Activated CD4-positive, alpha-beta T cell treated with anti-CD3 and anti-CD28 coated beads for 36 hours (primary cell): ENCODE measurements at regions not wholly inside any gene's neighbourhood (a gene's known extent, or its start where the extent isn't known, plus 50 kb on each side); places are given as distances from the start of the nearest gene placed in this dataset.

ENCODE experiments used
- ATAC-seq: fragments of 200-7000 bp; cut with Tn5 transposase; one replicate; pipeline ENCODE4 v1.10.0; 2021; ENCODE audit warnings: mild to moderate bottlenecking, moderate library complexity
- CTCF ChIA-PET: fragments of 350-600 bp; sonication (Branson Sonifier 250); formaldehyde crosslinking; loops from one replicate; lab custom pipeline; 2021; ENCODE audit warnings: antibody characterized with exemption; lab: Charles Lee
- POLR2A ChIA-PET: fragments of 350-600 bp; sonication (Branson Sonifier 250); formaldehyde crosslinking; loops from one replicate; lab custom pipeline; 2021; ENCODE audit warnings: antibody characterized with exemption, inconsistent platforms; lab: Charles Lee
- DNase-seq: peaks from one replicate; pipeline ENCODE4 v3.0.0-alpha.2; 2020
- H3K27ac Mint-ChIP-seq: one replicate; pipeline ENCODE4 v1.8.0; 2021; ENCODE audit warnings: mixed read lengths
- H3K27me3 Mint-ChIP-seq: one replicate; pipeline ENCODE4 v1.8.0; 2021; ENCODE audit warnings: mixed read lengths
- H3K36me3 Mint-ChIP-seq: one replicate; pipeline ENCODE4 v1.8.0; 2021; ENCODE audit warnings: low read depth, mixed read lengths
- H3K4me1 Mint-ChIP-seq: one replicate; pipeline ENCODE4 v1.8.0; 2021; ENCODE audit warnings: mixed read lengths
- H3K4me3 Mint-ChIP-seq: one replicate; pipeline ENCODE4 v1.8.0; 2021; ENCODE audit warnings: mild to moderate bottlenecking, moderate library complexity, mixed read lengths
- H3K9me3 Mint-ChIP-seq: one replicate; pipeline ENCODE4 v1.8.0; 2021; ENCODE audit warnings: low read depth, mixed read lengths
- intact Hi-C, 2 experiments: fragments of 100-400 bp; cut with DNase I in 1 of 2; cut with micrococcal nuclease in 1 of 2; formaldehyde crosslinking; loops; one replicate each; pipeline versions ENCODE4 v1.14.2 to v1.15.1; 2022 to 2024; cut with DNase I, micrococcal nuclease

DNA sequence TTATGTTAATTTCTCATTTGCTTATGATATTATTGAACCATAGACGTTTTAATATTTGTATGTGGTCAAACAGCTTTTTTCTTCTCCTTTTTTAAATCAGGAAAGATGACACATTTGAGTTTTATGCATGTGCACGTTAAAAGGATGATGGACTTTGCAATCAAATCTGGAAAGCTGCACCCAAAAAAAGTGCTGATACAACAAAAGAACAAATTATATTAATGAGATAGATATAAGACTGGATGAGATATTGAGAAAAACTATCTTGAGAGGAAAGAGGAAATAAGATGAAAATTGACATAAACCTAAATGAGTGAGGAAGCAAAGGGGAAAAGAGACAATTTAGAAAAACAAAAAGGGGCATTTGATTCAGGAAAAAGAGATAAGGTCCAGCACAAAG is 96.4 kb upstream of the CBLN2 start:
- no peaks in the 10 kb centered on the region for H3K4me1 Mint-ChIP-seq
- H3K4me3 Mint-ChIP-seq, result no peak overlapping the region
- H3K27ac Mint-ChIP-seq, result no peak overlapping the region
- ATAC-seq, result no peak
- no peak for DNase-seq
- H3K9me3 Mint-ChIP-seq, result peaks cover 3% of the 10 kb centered on the region
- ChIA-PET CTCF (no interaction called here), POLR2A (no interaction called here)
- H3K27me3 Mint-ChIP-seq, result no peaks in the 10 kb centered on the region
- H3K36me3 Mint-ChIP-seq, result no peaks in the 10 kb centered on the region
- intact Hi-C loops, result no loop called here

DNA sequence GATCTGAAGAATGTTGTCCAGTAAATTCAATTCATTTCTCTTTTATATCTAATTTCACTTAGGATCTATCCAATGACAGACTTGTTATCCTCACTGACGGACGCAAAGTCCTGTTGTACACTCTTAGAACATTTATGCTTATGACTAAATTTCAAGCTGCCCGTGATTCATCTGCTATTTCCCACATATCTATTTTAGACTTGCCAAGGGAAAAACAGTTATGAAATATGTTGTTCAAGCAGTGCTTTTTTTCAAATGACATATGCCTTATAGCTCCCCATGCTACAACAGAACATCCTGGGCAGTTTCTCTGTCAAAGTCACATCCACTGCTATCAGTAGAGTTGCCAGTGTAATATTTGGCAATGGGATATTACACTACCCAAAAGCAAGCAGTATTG is 94.2 kb upstream of the CBLN2 start:
- ATAC-seq (no peak), DNase-seq (no peak)
- POLR2A ChIA-PET, result no interaction called here
- no peaks in the 10 kb centered on the region for H3K27me3 Mint-ChIP-seq
- CTCF ChIA-PET, result no interaction called here
- H3K9me3 Mint-ChIP-seq, result no peaks in the 10 kb centered on the region
- no peaks in the 10 kb centered on the region for H3K4me1 Mint-ChIP-seq
- H3K36me3 Mint-ChIP-seq, result no peaks in the 10 kb centered on the region
- no peak overlapping the region for H3K4me3 Mint-ChIP-seq
- no peak overlapping the region for H3K27ac Mint-ChIP-seq
- intact Hi-C loops, result no loop called here

DNA sequence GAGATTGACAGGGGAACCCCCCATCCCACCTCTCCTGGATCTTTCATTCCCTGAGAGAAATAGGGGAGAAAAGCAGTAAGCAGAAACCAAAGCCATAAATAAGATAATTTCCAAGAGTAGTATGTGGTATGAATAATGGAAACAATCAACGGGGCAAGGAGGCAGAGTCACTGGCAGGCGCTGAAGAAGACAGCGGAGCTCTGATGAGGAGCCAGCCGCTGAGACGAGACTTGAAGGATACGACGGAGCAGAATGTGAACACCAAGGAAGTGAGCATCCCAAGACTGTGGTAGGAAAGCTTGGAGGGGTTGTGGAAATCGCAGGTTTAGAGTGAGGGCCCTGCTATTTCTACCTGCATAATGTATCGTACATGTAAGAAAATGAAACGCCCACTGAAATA is 93.6 kb upstream of the CBLN2 start:
- Mint-ChIP-seq H3K4me1 (no peaks in the 10 kb centered on the region), H3K4me3 (no peak overlapping the region), H3K27me3 (no peaks in the 10 kb centered on the region), H3K27ac (no peak overlapping the region), H3K9me3 (no peaks in the 10 kb centered on the region), H3K36me3 (no peaks in the 10 kb centered on the region)
- no peak for DNase-seq
- ChIA-PET POLR2A (no interaction called here), CTCF (interaction anchor here (1.1 kb wide), 1 partner anchor 15 kb away, joined by 3 read pairs; no protein-coding TSS in a partner anchor)
- no peak for ATAC-seq
- intact Hi-C loops, result no loop called here

DNA sequence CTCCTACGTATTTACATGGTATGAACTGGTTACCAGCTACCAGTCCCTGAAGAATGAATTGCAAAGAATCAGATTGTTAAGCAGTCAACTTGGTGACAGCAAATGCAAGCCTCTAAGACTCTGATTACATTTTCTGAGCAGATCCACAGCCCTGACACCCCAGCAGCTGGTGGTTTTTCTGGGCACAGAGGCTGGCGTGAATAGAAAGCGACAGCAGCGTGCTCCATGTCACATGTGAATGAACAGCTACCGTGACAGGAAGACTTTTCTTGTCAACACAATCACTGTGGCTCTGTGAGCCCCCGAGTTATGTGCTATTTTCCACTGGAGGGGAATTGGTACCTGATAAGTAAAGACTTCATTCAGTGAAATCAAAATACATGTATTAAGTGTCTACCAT is 93.2 kb upstream of the CBLN2 start:
- ChIA-PET POLR2A (no interaction called here), CTCF (interaction anchor here (1.1 kb wide), 1 partner anchor 16 kb away, joined by 3 read pairs; no protein-coding TSS in a partner anchor)
- intact Hi-C loops, result no loop called here
- Mint-ChIP-seq H3K27ac (no peak overlapping the region), H3K4me3 (no peak overlapping the region), H3K27me3 (no peaks in the 10 kb centered on the region), H3K9me3 (no peaks in the 10 kb centered on the region), H3K36me3 (no peaks in the 10 kb centered on the region), H3K4me1 (no peaks in the 10 kb centered on the region)
- no peak for ATAC-seq
- no peak for DNase-seq

GRCh38 chr18:72636611-72637010 is 92.5 kb upstream of the CBLN2 start:
- DNase-seq (no peak), ATAC-seq (no peak)
- Mint-ChIP-seq H3K4me1 (no peaks in the 10 kb centered on the region), H3K4me3 (no peak overlapping the region), H3K27me3 (no peaks in the 10 kb centered on the region), H3K9me3 (no peaks in the 10 kb centered on the region), H3K27ac (no peak overlapping the region), H3K36me3 (no peaks in the 10 kb centered on the region)
- ChIA-PET CTCF (interaction anchor here (1.1 kb wide), 1 partner anchor 16 kb away, joined by 3 read pairs; no protein-coding TSS in a partner anchor), POLR2A (no interaction called here)
- intact Hi-C loops, result no loop called here

GRCh38 chr18:72634500-72634899 is 90.4 kb upstream of the CBLN2 start:
- intact Hi-C loops, result no loop called here
- Mint-ChIP-seq H3K4me1 (no peaks in the 10 kb centered on the region), H3K9me3 (no peaks in the 10 kb centered on the region), H3K27ac (no peak overlapping the region), H3K4me3 (no peak overlapping the region), H3K36me3 (no peaks in the 10 kb centered on the region), H3K27me3 (no peaks in the 10 kb centered on the region)
- ATAC-seq, result no peak
- POLR2A ChIA-PET, result no interaction called here
- no peak for DNase-seq
- CTCF ChIA-PET, result no interaction called here

GRCh38 chr18:72630991-72631390 is 86.8 kb upstream of the CBLN2 start:
- CTCF ChIA-PET, result no interaction called here
- Mint-ChIP-seq H3K27me3 (no peaks in the 10 kb centered on the region), H3K4me1 (no peaks in the 10 kb centered on the region), H3K9me3 (no peaks in the 10 kb centered on the region), H3K4me3 (no peak overlapping the region), H3K27ac (no peak overlapping the region), H3K36me3 (no peaks in the 10 kb centered on the region)
- intact Hi-C loops, result no loop called here
- ATAC-seq (no peak), DNase-seq (no peak)
- POLR2A ChIA-PET, result no interaction called here

DNA sequence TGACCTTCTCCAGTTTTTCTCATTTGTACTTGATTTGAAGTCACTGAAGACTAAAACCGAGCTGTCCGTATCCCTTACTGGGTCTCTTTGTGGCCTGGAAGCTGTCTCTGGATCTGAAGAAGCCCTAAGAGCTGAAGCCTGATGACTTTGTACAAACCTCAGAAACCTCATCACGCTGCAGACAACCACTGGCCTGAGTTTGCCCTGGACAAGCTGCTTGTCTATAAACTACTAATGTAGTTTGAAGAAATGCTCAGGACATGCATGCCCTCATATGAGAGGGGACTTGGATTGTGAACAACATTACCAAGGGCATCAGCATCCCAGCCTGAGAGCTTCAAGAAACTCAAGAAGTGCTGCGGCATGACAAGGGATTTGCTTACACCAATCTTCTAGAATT is 79.3 kb upstream of the CBLN2 start:
- no peak for DNase-seq
- Mint-ChIP-seq H3K4me3 (no peak overlapping the region), H3K36me3 (no peaks in the 10 kb centered on the region), H3K9me3 (no peaks in the 10 kb centered on the region), H3K27ac (no peak overlapping the region), H3K4me1 (no peaks in the 10 kb centered on the region), H3K27me3 (no peaks in the 10 kb centered on the region)
- POLR2A ChIA-PET, result no interaction called here
- intact Hi-C loops, result no loop called here
- CTCF ChIA-PET, result no interaction called here
- ATAC-seq, result no peak

GRCh38 chr18:72613534-72613930 is 69.4 kb upstream of the CBLN2 start:
- DNase-seq (no peak), ATAC-seq (no peak)
- no peak overlapping the region for H3K4me3 Mint-ChIP-seq
- ChIA-PET POLR2A (no interaction called here), CTCF (no interaction called here)
- intact Hi-C loops, result no loop called here
- no peak overlapping the region for H3K27ac Mint-ChIP-seq
- no peaks in the 10 kb centered on the region for H3K36me3 Mint-ChIP-seq
- no peaks in the 10 kb centered on the region for H3K9me3 Mint-ChIP-seq
- H3K4me1 Mint-ChIP-seq, result no peaks in the 10 kb centered on the region
- H3K27me3 Mint-ChIP-seq, result no peaks in the 10 kb centered on the region

DNA sequence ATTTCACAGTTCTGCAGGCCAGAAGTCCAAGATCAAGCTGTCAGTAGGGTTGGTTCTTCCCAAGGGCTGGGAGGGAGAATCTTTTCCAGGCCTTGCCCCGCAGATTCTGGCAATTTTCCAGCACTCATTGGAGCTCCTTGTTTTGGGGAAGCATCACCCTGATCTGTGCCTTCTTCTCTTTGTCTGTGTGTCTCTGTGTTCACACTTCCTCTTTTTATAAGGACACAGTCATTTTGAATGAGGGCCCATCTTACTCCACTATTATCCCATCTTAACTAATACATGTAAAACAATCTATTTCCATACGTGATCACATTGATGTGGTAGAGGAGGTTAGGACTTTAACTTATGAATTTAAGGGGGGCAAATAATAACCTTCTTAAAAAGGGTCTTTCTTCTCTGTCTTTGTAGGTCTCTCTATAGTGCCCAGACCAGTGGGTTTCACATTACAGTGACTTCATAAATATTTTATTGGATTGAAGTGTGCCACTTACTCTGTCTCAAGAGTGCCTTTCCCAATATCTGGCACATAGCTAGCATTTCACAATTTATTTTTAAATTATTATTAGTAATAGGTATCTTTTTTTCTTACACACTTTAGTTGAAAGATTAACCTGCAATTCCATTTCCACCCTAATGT is 68.9 kb upstream of the CBLN2 start:
- no peak for ATAC-seq
- H3K27ac Mint-ChIP-seq, result no peak overlapping the region

GRCh38 chr18:72605376-72605775 is 61.2 kb upstream of the CBLN2 start:
- no peaks in the 10 kb centered on the region for H3K27me3 Mint-ChIP-seq
- intact Hi-C loops, result no loop called here
- no peaks in the 10 kb centered on the region for H3K36me3 Mint-ChIP-seq
- no peaks in the 10 kb centered on the region for H3K4me1 Mint-ChIP-seq
- CTCF ChIA-PET, result no interaction called here
- POLR2A ChIA-PET, result no interaction called here
- peaks cover 5% of the 10 kb centered on the region for H3K9me3 Mint-ChIP-seq
- ATAC-seq (no peak), DNase-seq (no peak)
- no peak overlapping the region for H3K4me3 Mint-ChIP-seq
- no peak overlapping the region for H3K27ac Mint-ChIP-seq

More for the DNA sequence above, 68.9 kb upstream of the CBLN2 start:
- H3K4me1 Mint-ChIP-seq, result no peaks in the 10 kb centered on the region
- intact Hi-C loops, result no loop called here
- H3K27me3 Mint-ChIP-seq, result no peaks in the 10 kb centered on the region
- DNase-seq, result no peak
- no peaks in the 10 kb centered on the region for H3K9me3 Mint-ChIP-seq
- H3K36me3 Mint-ChIP-seq, result no peaks in the 10 kb centered on the region
- no peak overlapping the region for H3K4me3 Mint-ChIP-seq
- CTCF ChIA-PET, result no interaction called here
- POLR2A ChIA-PET, result no interaction called here

DNA sequence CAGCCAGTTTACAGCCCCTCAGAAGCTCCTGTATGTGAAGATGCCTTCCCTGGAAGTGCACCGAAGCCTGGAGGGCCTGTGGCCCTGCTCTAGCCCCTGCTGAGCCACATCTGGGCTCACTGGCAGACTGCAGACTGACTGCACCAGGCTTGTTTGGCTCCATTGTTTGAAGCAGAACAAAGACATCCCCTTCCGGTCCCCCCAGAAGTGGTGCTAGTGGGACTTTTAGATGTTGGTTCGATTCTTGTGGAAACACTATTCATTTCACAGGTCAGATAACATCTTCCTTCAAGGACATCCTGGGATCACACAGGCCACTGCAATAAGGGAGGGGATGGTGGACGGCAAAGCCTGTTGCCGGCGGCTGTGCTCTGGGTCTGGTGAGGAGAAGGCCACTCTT is 57.8 kb upstream of the CBLN2 start:
- intact Hi-C loops, result no loop called here
- Mint-ChIP-seq H3K4me1 (no peaks in the 10 kb centered on the region), H3K9me3 (peaks cover 7% of the 10 kb centered on the region), H3K36me3 (no peaks in the 10 kb centered on the region), H3K4me3 (no peak overlapping the region), H3K27ac (no peak overlapping the region), H3K27me3 (no peaks in the 10 kb centered on the region)
- DNase-seq (no peak), ATAC-seq (no peak)
- CTCF ChIA-PET, result interaction anchor here (0.6 kb wide), 1 partner anchor 79 kb away, joined by 3 read pairs; no protein-coding TSS in a partner anchor
- POLR2A ChIA-PET, result no interaction called here
